SJSA1 (cell line): ENCODE measurements at regions not wholly inside any gene's neighbourhood (a gene's known extent, or its start where the extent isn't known, plus 50 kb on each side); places are given as distances from the start of the nearest gene placed in this dataset.
"Not testable (repeated sequence)": the region's sequence is repeated elsewhere in the genome, so short reads cannot be mapped to it uniquely, and the experiment has no call there.

Source experiments
- DNase-seq, 2 experiments: peaks; one replicate each; pipeline ENCODE4 v3.0.0-alpha.2; 2015 to 2020; ENCODE audit warnings: low spot score in 2 of 2, low read depth in 1 of 2
- H3K27ac ChIP-seq: fragments of 250-450 bp; sonication (Bioruptor Pico); 2 replicates; pipeline ENCODE4 v1.5.1; 2020; ENCODE audit warnings: mild to moderate bottlenecking, moderate library complexity
- H3K27me3 ChIP-seq: fragments of 250-450 bp; sonication (Bioruptor Pico); replicated peaks from 2 replicates; pipeline ENCODE4 v1.5.1; 2020; ENCODE audit warnings: mild to moderate bottlenecking, moderate library complexity
- H3K36me3 ChIP-seq: fragments of 250-450 bp; sonication (Bioruptor Pico); 2 replicates; pipeline ENCODE4 v1.5.1; 2020; ENCODE audit warnings: mild to moderate bottlenecking
- H3K4me1 ChIP-seq: fragments of 250-450 bp; sonication (Bioruptor Pico); replicated peaks from 2 replicates; pipeline ENCODE4 v1.6.1; 2021; ENCODE audit warnings: mild to moderate bottlenecking
- H3K4me3 ChIP-seq: fragments of 250-450 bp; sonication (Bioruptor Pico); 2 replicates; pipeline ENCODE4 v1.5.1; 2020; ENCODE audit warnings: mild to moderate bottlenecking
- H3K9me3 ChIP-seq: fragments of 250-450 bp; sonication (Bioruptor Pico); replicated peaks from 2 replicates; pipeline ENCODE4 v1.5.1; 2020; ENCODE audit warnings: mild to moderate bottlenecking

DNA sequence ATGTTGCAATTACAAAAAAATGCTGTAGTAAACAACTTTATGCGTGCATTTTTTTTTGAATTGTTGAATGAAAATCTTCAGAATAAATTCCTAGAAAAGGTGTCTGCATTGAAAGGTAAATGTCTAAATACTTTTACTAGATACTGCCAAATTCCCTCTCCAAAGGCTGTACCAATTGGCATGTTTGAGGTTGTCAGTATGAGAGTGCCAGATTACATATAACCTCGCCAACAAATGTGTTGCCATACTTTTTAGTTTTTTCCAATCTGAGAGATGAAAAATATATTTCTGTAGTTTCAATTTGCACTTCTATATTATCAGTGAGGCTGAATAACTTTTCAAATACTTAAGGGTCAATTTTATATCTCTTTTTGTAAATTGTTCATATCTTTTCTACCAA is 261.5 kb upstream of the TARS1 start:
- no peaks in the 10 kb centered on the region for H3K4me1 ChIP-seq
- no peak for DNase-seq
- no peak overlapping the region for H3K27ac ChIP-seq
- no peak overlapping the region for H3K4me3 ChIP-seq
- no peaks in the 10 kb centered on the region for H3K9me3 ChIP-seq
- H3K36me3 ChIP-seq, result no peaks in the 10 kb centered on the region
- no peaks in the 10 kb centered on the region for H3K27me3 ChIP-seq

DNA sequence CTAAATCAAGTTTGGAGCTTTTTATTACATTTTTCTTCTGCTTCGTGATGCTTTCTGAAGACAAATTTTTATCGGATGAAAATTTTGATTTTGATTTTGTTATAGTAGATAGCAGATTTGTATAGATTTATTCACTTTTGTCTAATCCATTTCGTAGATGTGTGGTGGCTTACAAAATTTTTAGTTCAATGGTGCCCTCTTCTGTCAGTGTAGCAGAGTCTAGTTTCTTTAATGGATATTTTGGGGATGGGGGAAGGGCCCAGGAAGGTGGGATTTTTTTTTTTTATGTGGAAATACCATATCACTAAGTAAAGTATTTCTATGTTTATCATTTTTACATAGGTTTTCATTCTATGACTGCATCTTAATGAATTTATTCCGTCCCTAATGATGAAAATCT is 259.9 kb upstream of the TARS1 start:
- no peaks in the 10 kb centered on the region for H3K4me1 ChIP-seq
- H3K27me3 ChIP-seq, result no peaks in the 10 kb centered on the region
- H3K9me3 ChIP-seq, result no peaks in the 10 kb centered on the region
- DNase-seq, result peak in 1 of 2 experiments; percentile 31
- no peak overlapping the region for H3K4me3 ChIP-seq
- H3K36me3 ChIP-seq, result no peaks in the 10 kb centered on the region
- no peak overlapping the region for H3K27ac ChIP-seq

DNA sequence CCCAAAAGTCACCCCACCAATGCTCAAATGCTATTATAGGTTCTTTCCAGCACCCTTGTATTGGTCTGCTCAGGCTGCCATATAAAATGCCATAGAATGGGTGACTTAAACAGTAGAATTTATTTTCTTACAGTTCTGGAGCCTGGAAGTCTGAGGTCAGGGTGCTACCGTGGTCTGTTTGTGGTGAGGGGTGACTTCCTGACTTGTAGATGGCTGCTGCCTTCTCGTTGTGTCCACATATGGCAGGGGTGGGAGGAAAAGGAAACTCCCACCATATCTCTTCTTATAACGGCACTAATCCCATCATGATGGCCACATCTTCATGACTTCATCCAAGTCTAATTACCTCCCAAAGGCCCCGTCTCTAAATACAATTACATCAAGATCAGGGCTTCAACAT is 257.8 kb upstream of the TARS1 start:
- H3K4me3 ChIP-seq, result no peak overlapping the region
- no peaks in the 10 kb centered on the region for H3K27me3 ChIP-seq
- H3K27ac ChIP-seq, result no peak overlapping the region
- no peaks in the 10 kb centered on the region for H3K9me3 ChIP-seq
- H3K36me3 ChIP-seq, result no peaks in the 10 kb centered on the region
- DNase-seq, result no peak
- no peaks in the 10 kb centered on the region for H3K4me1 ChIP-seq

DNA sequence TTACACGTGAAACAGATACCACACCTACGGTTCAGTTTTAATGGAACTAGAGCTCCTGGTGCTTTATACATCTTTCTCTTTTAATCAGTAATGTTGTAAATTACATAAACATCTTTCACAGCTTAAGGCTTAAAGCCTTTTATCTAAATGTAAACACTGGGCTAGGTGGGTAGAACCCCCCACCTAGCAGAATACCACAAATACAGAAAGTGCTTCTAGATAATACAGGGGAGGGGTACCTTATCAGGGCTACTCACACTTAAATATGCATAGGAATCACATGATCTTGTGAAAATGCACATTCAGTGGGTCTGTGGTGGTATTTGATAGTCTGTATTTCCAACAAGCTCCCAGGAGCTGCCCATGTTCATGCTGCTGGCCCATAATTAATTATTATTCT is 256.4 kb upstream of the TARS1 start:
- no peak for DNase-seq
- Histone ChIP-seq H3K4me1 (no peaks in the 10 kb centered on the region), H3K36me3 (no peaks in the 10 kb centered on the region), H3K27ac (no peak overlapping the region), H3K4me3 (no peak overlapping the region), H3K27me3 (no peaks in the 10 kb centered on the region), H3K9me3 (no peaks in the 10 kb centered on the region)

DNA sequence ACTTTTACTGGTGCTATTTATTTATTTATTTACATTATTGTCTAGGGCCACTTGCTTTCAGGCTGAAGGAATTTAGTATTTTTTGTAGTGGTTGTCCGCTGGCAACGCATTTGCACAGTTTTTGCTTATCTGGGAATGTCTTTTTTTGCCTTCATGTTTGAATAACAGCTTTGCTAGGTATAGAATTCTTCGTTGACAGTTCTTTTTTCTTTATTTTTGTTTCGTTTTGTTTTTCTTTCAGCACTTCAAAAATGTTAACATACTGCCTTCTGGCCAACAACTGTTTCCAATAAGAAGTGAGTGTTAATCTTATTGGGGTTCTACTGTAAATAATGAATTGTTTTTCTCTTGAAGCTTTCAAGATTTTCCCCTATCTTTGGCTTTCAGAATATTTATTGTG is 252.7 kb upstream of the TARS1 start:
- no peaks in the 10 kb centered on the region for H3K4me1 ChIP-seq
- H3K9me3 ChIP-seq, result no peaks in the 10 kb centered on the region
- no peaks in the 10 kb centered on the region for H3K36me3 ChIP-seq
- no peak overlapping the region for H3K27ac ChIP-seq
- H3K27me3 ChIP-seq, result no peaks in the 10 kb centered on the region
- H3K4me3 ChIP-seq, result no peak overlapping the region
- DNase-seq, result no peak

DNA sequence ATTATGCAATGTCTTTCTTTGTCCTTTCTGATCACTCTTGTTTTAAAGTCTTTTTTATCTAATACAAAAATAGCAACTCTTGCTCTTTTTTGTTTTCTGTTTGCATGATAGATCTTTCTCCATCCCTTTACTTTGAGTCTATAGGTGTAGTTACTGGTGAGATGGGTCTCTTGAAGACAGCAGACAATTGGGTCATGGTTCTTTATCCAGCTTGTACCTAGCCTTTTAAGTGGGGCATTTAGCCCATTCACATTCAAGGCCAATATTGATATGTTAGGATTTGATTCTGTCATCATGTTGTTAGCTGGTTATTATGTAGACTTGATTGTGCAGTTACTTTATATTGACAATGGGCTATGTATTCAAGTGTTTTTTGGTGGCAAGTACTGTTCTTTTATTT is 245.9 kb upstream of the TARS1 start:
- Histone ChIP-seq H3K27me3 (no peaks in the 10 kb centered on the region), H3K4me3 (no peak overlapping the region), H3K27ac (peak overlapping the region; percentile 92), H3K4me1 (peaks cover 19% of the 10 kb centered on the region), H3K9me3 (no peaks in the 10 kb centered on the region; the same call in 1 of the 2 replicates), H3K36me3 (no peaks in the 10 kb centered on the region)
- no peak for DNase-seq

DNA sequence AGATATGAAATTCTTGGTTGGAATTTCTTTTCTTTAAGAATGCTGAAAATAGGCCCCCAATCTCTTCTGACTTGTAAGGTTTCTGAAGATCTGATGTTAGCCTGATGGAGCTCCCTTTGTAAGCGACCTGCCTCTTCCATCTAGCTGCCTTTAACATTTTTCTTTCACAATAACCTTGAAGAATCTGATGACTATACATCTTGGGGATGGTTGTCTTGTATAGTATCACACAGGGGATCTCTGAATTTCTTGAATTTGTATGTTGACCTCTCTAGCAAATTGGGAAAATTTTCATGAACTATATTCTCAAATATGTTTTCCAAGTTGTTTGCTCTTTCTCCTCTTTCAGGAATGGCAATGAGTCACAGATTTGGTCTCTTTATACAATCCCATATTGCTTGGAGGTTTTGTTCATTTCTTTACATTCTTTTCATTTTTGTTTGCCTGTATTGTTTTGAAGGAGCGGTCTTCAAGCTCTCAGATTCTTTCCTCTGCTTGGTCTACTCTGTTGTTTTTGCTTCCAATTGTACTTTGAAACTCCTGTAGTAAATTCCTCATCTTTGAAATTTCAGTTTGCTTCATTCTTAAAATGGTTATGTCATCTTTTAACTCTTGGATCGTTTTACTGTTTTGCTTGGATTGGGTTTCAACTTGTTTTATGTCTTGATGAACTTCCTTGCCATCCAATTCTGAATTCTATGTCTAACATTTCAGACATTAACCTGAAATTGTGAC is 245.2 kb upstream of the TARS1 start:
- no peaks in the 10 kb centered on the region; the same call in 1 of the 2 replicates for H3K9me3 ChIP-seq
- H3K27me3 ChIP-seq, result no peaks in the 10 kb centered on the region
- peaks cover 19% of the 10 kb centered on the region for H3K4me1 ChIP-seq
- peak in 1 of 2 experiments; percentile 86 for DNase-seq
- no peaks in the 10 kb centered on the region for H3K36me3 ChIP-seq
- peak overlapping the region; percentile 92 for H3K27ac ChIP-seq
- H3K4me3 ChIP-seq, result no peak overlapping the region

DNA sequence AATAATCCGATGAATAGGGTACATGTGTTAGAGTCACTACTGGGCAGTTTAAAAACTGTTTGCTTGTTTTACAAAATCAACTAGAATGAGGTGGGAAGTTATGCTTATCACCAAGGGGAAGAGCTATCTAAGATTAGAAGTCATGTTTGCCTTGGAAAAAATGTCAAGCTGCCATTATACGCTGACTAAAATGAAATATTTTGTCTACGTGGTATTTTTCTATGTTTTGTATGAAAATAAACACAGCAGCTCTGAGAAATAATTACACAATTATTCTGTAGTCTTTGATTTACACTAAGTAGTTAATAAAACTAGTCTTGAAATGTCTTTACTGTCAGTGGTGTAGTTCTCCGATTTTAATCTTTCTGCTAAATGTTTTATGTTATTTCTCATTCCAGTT is 241.9 kb upstream of the TARS1 start:
- Histone ChIP-seq H3K9me3 (no peaks in the 10 kb centered on the region; the same call in 1 of the 2 replicates), H3K27me3 (no peaks in the 10 kb centered on the region), H3K27ac (no peak overlapping the region), H3K4me3 (no peak overlapping the region), H3K4me1 (peaks cover 19% of the 10 kb centered on the region), H3K36me3 (no peaks in the 10 kb centered on the region)
- DNase-seq, result no peak

DNA sequence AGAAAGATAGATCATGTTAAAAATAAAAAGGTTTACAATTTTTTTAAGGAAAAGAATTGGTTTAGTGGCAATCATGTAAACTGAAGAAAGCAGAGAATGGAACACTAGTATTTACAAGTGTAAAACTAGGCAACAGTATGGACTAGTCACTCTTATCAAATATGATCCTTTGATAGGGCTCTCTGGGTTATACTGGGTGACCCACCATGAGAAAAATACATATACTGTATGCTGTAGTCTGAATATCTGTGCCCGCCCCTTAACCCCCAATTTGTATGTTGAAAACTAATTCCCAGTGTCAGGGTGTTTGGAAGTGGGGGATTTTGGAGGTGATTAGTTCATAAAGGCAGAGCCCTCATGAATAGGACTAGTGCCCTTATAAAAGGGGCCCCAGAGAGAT is 236.8 kb upstream of the TARS1 start:
- Histone ChIP-seq H3K36me3 (no peaks in the 10 kb centered on the region), H3K9me3 (no peaks in the 10 kb centered on the region), H3K4me1 (no peaks in the 10 kb centered on the region), H3K27me3 (no peaks in the 10 kb centered on the region), H3K27ac (no peak overlapping the region), H3K4me3 (no peak overlapping the region)
- DNase-seq, result no peak

DNA sequence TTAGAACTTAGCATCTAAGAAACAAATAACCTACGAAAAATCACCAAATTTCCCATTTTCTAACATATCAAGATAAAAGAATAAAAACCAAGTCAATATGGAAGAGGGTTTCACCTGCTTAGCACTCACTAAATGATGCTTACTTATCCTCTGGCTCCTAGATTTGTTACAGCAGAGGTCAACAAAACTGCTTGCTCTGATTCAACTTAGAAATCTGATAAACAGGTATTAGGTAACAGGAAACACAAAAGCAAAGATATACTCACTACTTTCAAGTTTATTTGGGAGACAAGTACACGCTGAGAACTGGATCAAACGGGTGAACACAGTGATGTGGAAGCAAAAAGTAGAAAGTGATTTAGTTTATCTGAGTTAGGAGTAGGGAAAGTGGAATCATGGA is 235.7 kb upstream of the TARS1 start:
- Histone ChIP-seq H3K4me3 (no peak overlapping the region), H3K9me3 (no peaks in the 10 kb centered on the region), H3K27ac (no peak overlapping the region), H3K4me1 (no peaks in the 10 kb centered on the region), H3K36me3 (no peaks in the 10 kb centered on the region), H3K27me3 (no peaks in the 10 kb centered on the region)
- DNase-seq, result no peak

DNA sequence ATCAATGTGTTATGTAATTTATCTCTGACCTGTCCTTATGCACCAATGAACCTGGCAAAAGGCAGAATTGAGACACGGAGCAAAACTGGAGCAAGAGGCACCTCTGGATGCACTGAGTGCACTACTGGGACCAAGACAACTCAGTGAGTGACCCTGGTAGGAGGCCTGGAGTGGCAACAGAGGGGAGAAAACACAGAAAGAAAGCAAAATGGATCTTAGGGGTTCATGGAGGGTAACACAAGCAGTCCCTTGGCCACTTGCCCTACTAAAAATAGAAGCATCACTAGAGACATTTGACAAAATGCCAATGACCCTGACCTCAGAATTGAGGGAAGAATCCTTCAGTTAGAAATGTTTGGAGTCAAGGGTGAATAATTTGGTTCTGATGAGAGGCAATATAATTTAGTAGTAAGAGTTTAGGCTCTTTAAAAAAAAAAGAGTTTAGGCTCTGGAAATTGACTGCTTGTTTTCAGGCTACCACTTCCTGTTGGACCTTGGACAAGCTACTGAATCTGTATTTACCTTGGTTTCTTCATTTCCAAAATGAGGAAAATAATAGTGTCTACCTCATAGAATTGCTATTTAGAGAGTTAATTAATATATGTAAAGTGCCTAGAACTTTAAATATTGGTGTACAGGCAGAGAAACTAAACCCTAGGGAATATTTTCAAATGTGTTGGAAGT is 234.9 kb upstream of the TARS1 start:
- H3K9me3 ChIP-seq, result no peaks in the 10 kb centered on the region
- H3K4me3 ChIP-seq, result no peak overlapping the region
- no peak for DNase-seq
- H3K27ac ChIP-seq, result no peak overlapping the region
- no peaks in the 10 kb centered on the region for H3K27me3 ChIP-seq
- no peaks in the 10 kb centered on the region for H3K36me3 ChIP-seq
- no peaks in the 10 kb centered on the region for H3K4me1 ChIP-seq

DNA sequence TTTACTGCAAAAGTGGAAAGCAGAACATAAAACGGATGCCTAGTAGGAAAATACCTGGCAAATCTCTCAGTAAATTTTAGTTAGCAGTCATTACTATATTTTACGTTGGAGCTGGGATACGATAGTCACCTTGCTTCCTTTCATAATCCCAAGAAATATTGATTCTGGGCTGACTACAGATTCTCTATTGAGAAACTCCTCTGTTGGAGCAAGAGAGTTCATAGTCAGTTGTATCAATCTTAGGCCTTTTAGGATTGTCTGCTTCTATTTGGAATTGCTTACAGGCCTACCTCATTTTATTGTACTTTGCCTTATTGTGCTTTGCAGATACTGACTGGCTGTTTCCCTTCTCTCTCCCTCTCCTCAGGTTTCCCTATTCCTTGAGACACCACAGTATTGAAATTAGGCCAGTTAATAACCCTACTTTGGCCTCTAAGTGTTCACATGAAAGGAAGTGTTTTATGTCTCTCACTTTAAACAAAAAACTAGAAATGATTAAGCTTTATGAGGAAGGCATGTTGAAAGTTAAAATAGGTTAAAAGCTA is 233.7 kb upstream of the TARS1 start:
- H3K4me3 ChIP-seq, result no peak overlapping the region
- no peak overlapping the region for H3K27ac ChIP-seq
- no peak for DNase-seq
- H3K27me3 ChIP-seq, result no peaks in the 10 kb centered on the region
- no peaks in the 10 kb centered on the region for H3K36me3 ChIP-seq
- H3K9me3 ChIP-seq, result no peaks in the 10 kb centered on the region
- H3K4me1 ChIP-seq, result no peaks in the 10 kb centered on the region

DNA sequence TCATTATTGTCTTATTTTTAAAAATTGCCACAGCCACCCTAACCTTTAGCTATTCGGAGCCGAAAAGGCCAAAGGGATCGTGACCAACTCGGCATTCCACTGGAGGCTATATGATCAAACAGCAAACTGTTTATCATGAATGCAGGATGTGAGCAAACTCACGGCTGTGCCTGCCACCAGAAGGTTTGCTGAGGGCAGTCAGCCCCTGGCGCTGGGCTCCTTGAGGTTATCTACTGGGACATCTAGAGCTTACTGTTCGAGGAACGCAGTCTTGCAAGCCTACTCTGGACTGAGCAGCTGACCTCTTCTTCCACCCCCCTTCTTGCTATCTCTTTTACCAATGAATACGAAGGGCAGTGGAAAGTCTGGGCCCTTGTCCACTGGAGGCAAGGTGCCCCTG is 231.5 kb upstream of the TARS1 start:
- no peak overlapping the region for H3K27ac ChIP-seq
- H3K27me3 ChIP-seq, result no peaks in the 10 kb centered on the region
- no peaks in the 10 kb centered on the region for H3K4me1 ChIP-seq
- no peaks in the 10 kb centered on the region for H3K9me3 ChIP-seq
- no peak overlapping the region for H3K4me3 ChIP-seq
- no peaks in the 10 kb centered on the region for H3K36me3 ChIP-seq
- DNase-seq, result no peak

DNA sequence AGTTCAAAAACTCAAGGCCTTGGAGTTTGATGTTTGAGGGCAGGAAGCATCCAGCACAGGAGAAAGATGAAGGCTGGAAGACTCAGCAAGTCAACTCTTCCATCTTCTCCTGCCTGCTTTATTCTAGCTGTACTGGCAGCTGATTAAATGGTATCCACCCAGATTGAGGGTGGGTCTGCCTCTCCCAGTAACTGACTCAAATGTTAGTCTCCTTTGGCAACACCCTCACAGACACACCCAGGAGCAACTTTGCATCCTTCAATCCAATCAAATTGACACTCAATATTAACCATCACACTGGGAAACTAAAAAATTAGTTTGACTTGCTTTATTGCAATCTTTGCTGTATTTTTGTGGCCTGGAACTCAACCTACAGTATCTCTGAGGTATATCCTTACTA is 230.5 kb upstream of the TARS1 start:
- H3K36me3 ChIP-seq, DNase-seq, H3K27me3 ChIP-seq, H3K4me1 ChIP-seq, H3K4me3 ChIP-seq, H3K27ac ChIP-seq, H3K9me3 ChIP-seq: not testable (repeated sequence)
